HG03520 (cell line): ENCODE measurements at regions not wholly inside any gene's neighbourhood (a gene's known extent, or its start where the extent isn't known, plus 50 kb on each side); places are given as distances from the start of the nearest gene placed in this dataset.
"Not testable (repeated sequence)": the region's sequence is repeated elsewhere in the genome, so short reads cannot be mapped to it uniquely, and the experiment has no call there.

Source experiments
- ATAC-seq: cut with Tn5 transposase; IDR thresholded peaks from one replicate; pipeline ENCODE4 v1.9.1; 2021; ENCODE audit warnings: mild to moderate bottlenecking, moderate library complexity; ENCODE audit not compliant: unreplicated experiment

DNA sequence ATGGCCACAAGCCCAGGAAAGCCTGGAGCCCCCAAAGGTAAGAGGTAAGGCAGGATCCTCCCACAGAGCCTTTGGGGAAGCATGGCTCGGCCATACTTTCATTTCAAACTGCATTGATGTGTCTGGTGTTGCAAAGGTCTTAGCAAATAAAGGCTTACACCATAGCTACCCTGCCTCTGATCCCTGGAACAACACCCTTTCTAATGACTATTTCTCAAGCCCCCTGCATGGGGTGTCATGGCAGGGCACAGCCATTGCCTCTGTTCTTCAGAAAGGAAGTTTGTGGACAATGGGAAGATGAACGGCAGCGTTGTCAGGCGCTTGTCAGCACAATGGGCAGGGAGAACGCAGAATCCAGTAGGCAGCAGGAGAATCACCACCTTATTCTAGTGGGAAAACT lies 435.0 kb upstream of the SMIM21 start:
- no peak for ATAC-seq

DNA sequence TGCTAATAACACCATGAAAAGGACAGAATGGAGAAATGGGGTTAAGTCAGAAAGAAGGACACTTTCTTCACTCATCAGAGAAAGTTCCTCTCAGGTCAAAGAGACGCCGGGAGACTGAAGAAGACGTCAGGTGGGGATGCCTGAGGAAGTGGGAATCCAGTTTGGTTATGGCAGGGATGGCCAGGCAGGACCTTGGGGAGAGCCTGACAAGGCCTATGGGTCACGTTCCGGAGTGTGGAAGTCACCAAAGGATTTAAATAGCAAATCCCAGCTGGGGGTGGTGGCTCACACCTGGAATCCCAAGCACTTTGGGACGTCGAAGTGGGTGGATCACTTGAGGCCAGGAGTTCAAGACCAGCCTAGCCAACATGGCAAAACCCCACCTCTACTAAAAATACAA lies 432.7 kb upstream of the SMIM21 start:
- ATAC-seq, result no peak

DNA sequence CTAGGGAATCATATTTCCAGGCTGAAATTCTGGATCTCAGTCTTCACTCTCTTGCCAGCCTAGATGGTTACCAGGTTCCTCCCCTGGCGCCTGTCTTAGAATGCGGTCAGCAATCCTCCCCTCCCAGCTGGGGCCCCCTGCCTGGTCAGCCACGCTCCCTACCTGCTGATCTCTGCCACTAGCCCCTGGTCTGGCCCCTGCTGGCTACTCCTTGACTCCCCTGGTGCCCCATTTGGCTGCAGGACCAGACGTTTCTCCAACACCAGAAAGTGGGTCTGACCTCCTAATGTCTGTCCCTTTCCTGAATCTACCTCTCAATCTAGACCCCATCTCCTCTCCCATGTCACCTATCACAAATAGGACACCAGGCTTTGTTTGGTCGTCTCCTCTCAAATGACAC lies 432.0 kb upstream of the SMIM21 start:
- no peak for ATAC-seq

DNA sequence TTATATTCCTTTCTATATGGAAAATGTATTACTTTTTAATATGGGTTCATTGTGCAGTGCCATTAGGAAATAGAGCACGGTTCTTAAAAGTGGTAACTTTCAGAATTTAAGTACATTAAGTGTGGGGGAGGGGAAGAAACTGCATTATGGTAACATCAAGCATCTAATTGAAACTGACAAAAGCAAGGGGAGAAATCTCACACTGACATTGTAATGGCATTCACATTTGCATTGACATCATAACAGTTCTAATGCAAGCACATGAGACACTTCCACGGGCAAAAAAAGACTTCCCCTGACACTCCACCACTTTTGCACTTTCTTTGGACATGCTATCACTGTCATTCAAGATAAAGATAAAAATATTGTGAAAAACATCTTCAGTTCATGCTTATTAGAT lies 431.3 kb upstream of the SMIM21 start:
- no peak for ATAC-seq

DNA sequence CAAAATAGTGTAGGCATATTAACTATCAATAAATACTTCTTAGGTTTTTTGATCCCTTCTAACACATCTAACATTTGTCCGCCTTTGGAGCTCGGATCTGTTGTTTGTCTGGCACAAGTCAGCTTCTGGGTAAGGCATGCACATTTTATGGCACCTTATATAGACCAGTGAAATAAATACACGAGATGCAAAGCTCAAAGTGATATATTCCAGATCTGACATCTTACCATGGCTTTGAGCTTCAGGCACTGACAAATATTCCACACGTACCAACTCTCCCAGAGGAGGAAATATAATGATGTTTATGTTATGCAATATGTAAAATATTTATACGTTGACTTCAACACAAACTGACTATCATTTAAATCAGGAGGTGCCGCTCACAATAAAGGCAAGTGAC lies 430.1 kb upstream of the SMIM21 start:
- no peak for ATAC-seq

DNA sequence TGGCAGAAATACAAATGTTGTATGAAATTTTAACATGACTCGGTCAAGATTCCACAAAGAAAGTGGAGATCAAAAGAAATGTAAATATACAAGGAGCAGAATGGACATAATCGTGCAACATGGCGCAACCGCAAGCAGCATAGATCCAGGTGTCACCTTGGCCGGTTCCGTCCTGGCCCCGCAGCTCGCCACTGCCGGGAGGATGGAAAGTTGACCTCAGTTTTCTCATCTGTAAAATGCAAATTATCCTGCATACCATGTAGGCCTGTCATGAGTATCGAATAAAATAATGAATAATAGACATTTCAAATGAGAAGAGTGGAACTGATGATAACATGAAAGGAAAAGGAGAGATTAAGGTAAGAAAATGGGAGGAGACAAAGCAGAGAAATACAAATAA lies 427.3 kb upstream of the SMIM21 start:
- ATAC-seq, result no peak

DNA sequence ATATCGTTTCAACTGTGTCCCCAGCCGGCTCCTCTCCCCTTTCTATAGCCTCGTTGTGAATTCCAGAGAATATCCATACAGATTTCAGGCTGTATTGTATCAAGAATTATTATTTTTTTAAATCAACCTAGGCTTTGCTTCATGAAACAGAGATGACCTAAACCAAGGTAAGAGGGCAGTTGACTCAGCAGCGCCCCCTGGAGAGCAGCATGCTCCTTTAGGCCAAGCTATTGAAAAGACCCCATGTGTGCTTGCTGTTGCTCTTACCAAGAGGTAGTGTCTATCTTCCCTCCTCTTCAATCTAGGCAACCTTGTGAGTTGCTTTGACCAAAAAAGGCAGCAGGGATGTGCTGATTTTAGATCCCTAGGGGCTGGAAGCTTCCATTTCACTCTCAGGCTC lies 426.7 kb upstream of the SMIM21 start:
- no peak for ATAC-seq

DNA sequence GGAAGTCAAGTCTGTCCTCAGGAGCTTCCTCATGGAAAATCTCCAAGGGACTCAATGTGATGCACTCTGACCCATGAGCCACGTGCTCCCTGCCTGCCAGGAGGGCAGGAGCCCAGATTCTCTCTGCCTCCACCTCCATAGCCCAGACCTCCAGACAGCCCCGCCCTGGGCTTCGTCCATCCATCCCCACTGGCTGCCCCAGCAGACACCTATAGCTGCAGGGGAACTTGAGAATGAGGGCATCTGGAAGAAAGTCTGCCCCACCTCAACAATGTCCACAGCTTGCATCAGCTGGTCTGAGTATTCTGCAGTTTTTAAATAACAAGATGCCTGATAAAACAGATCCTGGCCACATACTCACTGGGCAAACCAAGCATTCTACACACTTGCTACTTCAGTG lies 418.8 kb upstream of the SMIM21 start:
- no peak for ATAC-seq

DNA sequence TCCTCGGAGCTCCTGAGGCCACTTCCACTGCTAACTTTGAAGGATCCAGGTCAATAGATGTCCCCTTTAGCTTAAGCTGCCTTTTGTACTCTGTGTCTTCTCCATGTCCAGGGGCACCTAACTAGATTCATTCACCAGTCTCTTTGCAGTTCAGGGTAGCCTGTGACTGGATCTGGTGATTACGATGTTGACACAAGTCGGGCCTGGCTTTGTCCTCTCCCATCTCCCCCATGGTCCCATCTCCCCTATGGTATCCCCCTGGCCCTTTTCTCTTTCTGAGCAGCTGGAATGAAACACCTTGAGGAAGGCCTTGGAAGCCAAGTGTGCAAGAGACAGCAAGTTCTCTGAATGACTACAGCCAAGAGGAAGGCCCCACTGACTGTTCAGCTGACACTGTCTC lies 417.9 kb upstream of the SMIM21 start:
- ATAC-seq, result no peak

DNA sequence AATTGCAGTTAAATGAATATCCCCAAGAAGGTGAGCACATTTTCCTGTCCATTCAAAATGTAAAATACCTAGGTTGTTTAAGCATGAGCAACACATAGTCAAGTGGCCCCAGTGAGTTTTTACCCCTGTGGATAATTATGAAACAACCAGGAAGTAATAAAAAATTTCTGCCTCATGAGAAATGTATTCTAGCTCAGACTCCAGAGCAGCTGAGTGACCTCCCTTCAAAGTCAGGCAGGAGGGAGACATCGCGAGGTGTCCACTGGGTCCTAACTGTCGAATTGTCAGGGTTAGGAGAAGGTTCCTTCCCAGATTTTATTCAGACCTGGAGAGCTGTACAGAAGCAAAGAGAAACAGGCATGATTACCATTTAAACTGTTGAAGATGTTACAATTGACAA lies 416.6 kb upstream of the SMIM21 start:
- no peak for ATAC-seq

DNA sequence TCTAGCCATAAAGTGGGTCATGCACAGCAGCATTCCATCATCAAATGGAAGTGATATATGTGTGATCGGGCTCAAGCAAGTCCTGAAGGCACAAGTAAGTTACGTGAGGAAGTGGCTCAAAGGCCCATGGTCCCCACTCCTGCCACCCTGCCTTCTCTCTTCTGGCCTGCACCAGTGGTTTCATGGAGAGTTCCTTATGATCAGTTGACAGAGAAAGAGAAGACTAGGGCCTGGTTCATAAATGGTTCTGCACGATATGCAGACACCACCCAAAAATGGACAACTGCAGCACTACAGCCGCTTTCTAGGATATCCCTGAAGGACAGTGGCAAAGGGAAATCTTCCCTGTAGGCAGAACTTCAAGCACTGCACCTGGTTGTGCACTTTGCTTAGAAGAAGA lies 412.6 kb upstream of the SMIM21 start:
- no peak for ATAC-seq

DNA sequence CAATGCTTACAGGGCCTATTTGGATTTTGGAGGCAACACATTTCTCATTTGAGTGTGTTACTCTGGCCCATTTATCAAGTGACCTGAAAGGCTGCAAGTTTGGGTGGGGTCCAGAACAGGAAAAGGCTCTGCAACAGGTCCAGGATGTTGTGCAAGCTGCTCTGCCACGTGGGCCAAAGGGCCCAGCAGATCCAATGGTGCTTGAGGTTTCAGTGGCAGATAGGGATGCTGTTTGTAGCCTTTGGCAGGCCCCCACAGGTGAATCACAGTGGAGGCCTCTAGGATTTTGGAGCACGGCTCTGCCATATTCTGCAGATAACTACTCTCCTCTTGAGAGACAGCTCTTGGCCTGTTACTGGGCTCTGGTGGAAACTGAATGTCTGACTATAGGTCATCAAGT lies 412.2 kb upstream of the SMIM21 start:
- not testable (repeated sequence) for ATAC-seq

DNA sequence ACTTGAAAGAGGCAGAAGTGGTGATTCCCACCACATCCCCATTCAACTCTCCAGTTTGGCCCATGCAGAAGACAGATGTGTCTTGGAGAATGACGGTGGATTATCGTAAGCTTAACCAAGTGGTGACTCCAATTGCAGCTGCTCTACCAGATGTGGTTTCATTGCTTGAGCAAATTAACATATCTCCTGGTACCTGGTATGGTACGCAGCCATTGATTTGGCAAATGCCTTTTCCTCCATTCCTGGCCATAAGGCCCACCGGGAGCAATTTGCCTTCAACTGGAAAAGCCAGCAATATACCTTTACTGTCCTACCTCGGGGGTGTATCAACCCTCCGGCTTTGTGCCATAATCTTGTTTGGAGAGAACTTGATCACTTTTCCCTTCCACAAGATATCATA lies 411.5 kb upstream of the SMIM21 start:
- no peak for ATAC-seq

DNA sequence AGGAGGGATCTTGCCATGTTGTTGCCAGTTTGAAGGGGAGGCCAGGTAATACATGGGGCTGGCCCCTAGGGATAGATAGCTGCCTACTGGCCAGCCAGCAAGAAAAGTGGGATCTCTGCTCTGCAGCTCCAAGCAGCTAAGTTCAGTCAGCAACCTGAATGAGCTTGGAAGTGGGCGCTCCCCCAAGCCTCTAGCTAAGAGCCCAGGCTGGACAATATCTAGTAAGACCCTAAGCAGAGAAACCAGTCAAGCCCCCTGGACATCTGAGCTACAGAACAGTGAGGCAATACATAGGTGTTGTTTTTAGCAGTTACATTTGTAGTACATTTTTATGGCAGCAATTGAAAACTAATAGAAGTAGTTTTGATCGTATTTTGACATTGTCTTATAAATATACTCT lies 409.8 kb upstream of the SMIM21 start:
- no peak for ATAC-seq

DNA sequence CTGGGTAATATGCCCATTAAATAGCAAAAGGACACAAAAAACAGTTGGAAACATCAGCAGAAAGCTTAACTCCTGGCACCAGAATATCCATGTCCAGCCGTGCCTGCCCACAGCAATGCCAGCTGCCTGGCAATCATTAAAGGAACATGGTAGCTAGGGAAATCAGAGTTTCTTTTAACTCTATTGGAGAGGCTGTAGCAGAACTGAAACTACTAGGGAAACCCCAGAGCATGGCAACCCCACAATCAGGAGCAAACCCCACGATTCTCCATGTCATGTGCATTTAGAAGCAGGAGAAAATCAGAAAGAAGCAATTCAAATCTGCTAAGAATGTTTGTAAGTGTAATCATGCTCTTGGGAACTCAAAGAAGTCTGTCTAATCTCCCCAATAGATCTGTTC lies 409.0 kb upstream of the SMIM21 start:
- no peak for ATAC-seq

DNA sequence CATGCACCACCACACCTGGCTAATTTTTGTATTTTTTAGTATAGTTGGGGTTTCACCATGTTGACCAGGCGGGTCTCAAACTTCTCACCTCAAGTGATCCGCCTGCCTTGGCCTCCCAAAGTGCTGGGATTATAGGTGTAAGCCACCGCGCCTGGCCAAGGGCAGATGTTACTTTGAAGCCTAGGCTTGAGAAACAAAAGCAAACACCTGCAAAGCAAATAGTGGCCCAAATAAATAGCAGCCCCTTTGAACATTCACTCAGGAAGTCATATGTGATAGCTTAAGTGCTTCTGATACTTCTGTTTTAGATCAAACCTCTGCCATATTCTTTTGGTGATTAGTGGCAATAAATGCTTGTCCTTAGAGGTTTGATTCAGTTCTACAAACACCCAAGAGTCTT lies 404.5 kb upstream of the SMIM21 start:
- ATAC-seq, result no peak

DNA sequence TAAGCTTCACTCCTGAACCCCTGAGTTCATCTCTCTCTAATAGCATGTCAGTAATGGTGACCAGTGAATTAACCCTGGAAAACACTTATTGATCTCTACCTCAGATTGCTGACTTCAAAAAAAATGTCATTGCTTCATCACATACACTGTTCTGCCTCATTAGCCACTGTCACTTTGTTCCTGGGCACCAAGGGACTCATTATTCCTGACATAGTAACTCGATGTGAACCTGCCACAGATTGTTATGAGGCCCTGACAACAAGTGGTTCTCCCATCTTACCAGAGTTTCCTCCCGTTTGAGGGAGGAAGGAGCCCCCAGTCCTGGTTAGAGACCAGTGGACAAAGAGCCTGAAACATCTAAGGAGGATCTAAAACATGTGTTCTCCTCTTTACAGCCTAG lies 403.3 kb upstream of the SMIM21 start:
- no peak for ATAC-seq

DNA sequence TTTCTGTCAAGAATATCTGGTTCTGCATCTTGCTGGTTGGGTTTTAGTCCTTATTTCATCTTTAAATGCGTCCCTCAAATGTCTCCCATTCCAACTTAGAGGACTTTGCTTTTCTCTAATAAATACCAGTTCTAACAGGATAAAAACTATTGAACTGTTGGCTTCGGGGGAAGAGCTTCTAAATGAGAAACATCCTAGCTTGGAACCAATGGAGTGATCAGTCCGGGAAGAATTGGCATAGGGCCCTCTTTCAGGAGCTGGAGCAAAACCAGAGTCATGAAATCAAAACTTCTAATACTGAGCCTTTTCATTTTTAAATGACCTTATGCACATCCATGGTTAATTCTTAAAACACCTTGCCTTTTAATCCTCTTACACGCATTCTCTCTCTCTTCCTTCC lies 401.6 kb upstream of the SMIM21 start:
- no peak for ATAC-seq

DNA sequence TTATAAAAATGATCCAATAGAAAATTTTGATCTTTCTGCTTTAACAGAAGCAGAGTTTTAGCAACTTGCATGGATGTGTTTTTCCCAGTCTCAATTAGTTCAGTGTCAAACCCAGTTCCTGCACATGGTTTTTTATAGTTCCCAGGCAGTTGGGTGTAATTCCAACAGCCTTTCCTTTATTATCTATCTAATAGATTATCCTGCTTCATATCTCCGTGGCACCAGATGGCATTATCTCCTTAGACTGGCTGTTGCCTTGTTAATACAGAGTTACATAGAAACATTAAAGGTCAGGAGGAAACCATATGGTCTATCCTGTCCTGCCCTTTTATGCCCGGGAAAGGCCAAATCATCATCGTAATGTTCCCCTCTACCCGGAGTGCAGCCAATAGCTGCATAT lies 400.9 kb upstream of the SMIM21 start:
- no peak for ATAC-seq

DNA sequence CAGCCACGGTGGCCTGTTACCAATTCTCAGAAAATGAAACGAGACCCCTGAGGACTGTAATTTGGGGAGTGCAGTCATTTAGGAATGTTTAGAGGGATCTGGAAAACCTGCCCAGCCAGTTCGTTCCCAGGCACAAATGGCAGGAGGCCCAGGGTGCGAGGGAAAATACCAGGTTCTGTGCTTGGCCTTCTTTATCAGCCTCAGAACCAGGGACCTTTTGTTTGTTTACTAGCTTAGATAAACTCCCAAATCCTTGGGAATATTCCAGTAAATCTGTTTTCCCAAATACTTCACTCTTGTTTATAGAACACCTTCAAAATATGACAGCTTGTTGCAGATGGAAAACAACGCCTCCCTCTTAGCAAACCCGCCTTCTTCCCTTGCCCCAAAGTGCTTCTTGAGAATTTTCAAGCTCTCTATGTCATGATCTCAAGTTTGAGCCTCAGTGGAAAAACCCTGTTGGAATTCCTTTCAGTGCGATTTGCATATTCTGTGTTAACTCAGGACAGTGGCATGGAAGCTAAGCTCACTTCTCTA lies 400.3 kb upstream of the SMIM21 start:
- ATAC-seq, result no peak

DNA sequence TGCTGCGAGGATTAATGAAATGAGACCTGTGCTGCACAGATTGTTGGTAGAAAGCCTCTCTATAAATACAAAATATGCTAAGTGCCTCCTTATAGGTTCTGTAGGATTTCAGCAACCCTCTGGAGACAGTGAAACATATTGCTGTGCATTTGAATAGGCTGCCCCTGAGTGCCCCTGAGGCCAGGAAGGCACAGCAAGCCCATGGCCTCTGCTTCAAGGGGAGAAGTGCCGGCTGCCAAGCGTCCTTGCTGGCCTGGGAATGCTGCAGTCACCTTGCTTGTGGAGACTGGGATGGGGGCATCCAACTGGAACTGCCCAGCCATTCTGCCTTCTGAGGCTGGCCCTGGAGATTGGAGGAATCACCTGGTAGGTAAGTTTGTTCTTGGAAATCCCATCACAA lies 397.2 kb upstream of the SMIM21 start:
- no peak for ATAC-seq

DNA sequence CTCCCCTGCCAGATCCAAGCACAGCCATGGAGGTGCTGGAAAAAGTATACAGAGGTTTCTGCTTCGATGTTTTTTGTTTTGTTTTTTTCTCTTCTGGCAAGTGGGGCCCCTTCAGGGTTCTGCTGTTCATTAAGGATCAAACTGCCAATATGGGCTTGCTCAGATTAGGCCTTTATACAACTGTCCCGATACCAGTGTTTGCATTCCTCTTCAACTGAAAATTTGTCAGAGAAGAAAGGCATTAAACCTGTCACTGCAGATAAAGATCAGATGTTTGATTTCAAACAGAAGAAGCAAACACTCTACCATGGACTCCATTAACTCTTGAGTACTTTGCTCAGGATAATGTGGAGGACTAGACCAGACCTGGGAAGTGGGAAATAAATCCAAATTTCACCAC lies 396.0 kb upstream of the SMIM21 start:
- no peak for ATAC-seq

DNA sequence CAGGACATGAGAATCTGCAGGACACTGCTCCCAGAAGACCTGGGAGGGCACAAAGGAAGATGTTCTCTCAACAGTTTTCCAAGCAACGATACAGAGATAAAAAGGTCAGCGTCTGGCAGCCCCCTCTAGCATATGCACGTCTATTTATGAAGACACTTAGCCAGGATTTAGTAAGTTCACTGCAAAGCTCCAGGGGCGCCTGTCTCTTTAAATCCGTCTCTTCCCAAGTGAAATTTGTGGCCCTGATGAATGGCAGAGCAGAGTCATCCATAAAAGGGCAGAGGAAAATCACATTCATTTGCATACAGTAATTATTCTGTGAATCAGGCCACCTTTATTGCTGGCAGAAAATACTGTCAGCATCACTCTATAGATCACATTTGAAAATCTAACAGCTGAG lies 390.9 kb upstream of the SMIM21 start:
- ATAC-seq, result no peak

DNA sequence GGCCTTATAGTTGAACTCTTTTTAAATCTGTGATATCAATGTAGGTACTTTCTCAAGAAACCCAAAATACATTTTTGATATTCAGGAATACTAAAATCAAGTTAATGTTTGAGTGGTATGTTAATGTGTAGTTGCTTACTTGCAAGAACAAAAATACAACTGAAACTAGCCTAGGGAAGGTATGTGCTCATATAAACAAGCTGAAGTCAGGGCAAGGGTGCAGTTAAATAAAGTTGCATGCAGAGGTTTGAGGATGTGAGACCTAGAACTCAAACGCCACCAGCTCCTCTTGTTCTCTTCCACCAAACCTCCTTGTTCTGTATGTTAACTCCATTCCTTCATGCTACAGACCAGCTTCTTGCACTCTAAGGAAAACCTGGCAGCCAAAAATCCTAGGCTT lies 388.3 kb upstream of the SMIM21 start:
- ATAC-seq, result no peak
